ENCODE measurements at regions not wholly inside any gene's neighbourhood (a gene's known extent, or its start where the extent isn't known, plus 50 kb on each side); places are given as distances from the start of the nearest gene placed in this dataset.

DNA sequence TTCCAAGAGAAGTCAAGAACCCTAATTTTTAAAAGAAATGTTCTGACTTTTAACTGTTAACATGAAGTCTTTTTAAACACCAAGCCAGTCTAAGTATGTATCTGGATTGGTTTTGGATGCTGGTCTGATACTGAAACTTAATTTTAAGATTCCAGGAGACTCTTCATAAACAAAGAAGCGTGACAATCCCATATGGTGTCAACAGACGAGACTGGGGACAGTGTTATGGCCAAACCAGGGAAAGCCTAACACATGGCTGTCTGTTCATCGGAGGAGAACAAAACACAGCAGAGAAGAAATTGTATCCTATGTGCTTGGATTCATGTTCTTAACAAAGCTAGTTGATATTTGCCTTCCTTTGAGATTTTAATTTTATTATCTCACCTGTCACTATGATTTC, 80.5 kb upstream of the UPP2 start:
- no peak for TF ChIP-seq CBX2 (IDR thresholded peaks at IDR 0.05; ENCODE audit: borderline replicate concordance, low read depth)
- no peak for TF ChIP-seq HOXA7 (CRISPR knock-in tag; IDR thresholded peaks at IDR 0.05)
- no peak for TF ChIP-seq JUNB (IDR thresholded peaks at IDR 0.05)
- no peak for TF ChIP-seq ZC3H11A (IDR thresholded peaks at IDR 0.05)
- no peak for TF ChIP-seq HOXB13 (CRISPR knock-in tag; IDR thresholded peaks at IDR 0.05; ENCODE audit: low read depth)
- TF ChIP-seq KDM5A (IDR thresholded peaks at IDR 0.05) = no peak
- TF ChIP-seq SREBF2 (IDR thresholded peaks at IDR 0.05) = no peak
- no peak for TF ChIP-seq RFX5 (IDR thresholded peaks at IDR 0.05)
- TF ChIP-seq RCOR1 (IDR thresholded peaks at IDR 0.05; ENCODE audit: low read depth, low read length) = no peak
- TF ChIP-seq, protein P1, sequence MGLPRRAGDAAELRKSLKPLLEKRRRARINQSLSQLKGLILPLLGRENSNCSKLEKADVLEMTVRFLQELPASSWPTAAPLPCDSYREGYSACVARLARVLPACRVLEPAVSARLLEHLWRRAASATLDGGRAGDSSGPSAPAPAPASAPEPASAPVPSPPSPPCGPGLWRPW (IDR thresholded peaks at IDR 0.05) = no peak
- no peak for TF ChIP-seq E2F6 (IDR thresholded peaks at IDR 0.05; ENCODE audit: borderline replicate concordance, low read depth)
- no peak for TF ChIP-seq PHF8 (IDR thresholded peaks at IDR 0.05; ENCODE audit: borderline replicate concordance, low read depth)
- TF ChIP-seq, protein P2, sequence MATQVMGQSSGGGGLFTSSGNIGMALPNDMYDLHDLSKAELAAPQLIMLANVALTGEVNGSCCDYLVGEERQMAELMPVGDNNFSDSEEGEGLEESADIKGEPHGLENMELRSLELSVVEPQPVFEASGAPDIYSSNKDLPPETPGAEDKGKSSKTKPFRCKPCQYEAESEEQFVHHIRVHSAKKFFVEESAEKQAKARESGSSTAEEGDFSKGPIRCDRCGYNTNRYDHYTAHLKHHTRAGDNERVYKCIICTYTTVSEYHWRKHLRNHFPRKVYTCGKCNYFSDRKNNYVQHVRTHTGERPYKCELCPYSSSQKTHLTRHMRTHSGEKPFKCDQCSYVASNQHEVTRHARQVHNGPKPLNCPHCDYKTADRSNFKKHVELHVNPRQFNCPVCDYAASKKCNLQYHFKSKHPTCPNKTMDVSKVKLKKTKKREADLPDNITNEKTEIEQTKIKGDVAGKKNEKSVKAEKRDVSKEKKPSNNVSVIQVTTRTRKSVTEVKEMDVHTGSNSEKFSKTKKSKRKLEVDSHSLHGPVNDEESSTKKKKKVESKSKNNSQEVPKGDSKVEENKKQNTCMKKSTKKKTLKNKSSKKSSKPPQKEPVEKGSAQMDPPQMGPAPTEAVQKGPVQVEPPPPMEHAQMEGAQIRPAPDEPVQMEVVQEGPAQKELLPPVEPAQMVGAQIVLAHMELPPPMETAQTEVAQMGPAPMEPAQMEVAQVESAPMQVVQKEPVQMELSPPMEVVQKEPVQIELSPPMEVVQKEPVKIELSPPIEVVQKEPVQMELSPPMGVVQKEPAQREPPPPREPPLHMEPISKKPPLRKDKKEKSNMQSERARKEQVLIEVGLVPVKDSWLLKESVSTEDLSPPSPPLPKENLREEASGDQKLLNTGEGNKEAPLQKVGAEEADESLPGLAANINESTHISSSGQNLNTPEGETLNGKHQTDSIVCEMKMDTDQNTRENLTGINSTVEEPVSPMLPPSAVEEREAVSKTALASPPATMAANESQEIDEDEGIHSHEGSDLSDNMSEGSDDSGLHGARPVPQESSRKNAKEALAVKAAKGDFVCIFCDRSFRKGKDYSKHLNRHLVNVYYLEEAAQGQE (IDR thresholded peaks at IDR 0.05) = no peak
- no peak for TF ChIP-seq USF2 (IDR thresholded peaks at IDR 0.05)
- DNase-seq (ENCODE audit: low read depth in 1 of 2, low spot score in 1 of 2) = no peak
- no peak for FAIRE-seq
- H3K4me1 ChIP-seq = no peaks in the 10 kb centered on the region
- H3K4me3 ChIP-seq = no peak overlapping the region
- no peak overlapping the region for H3K4me2 ChIP-seq
- no peak for ATAC-seq
- ChIA-PET CTCF (interaction anchor here (0.5 to 13.9 kb wide), 2 partner anchors 712 to 729 kb away, joined by 3 to 254 read pairs; no protein-coding TSS in a partner anchor), POLR2A (no interaction called here)
- no peak overlapping the region for H3K27ac ChIP-seq
- H3K9me3 ChIP-seq = no peaks in the 10 kb centered on the region
- WGBS (ENCODE audit: missing lambda C conversion rate) = 59% methylated on average over 3 of the region's 3 CpGs

GRCh38 chr2:158015428-158016076, 86.1 kb upstream of the UPP2 start:
- Histone ChIP-seq H3K9me3 (no peaks in the 10 kb centered on the region), H3K4me2 (no peak overlapping the region), H3K4me3 (no peak overlapping the region), H3K4me1 (no peaks in the 10 kb centered on the region), H3K27ac (no peak overlapping the region)
- ChIA-PET POLR2A (no interaction called here), CTCF (interaction anchor here (2.4 to 13.9 kb wide), 2 partner anchors 8 to 735 kb away, joined by 8 to 254 read pairs; no protein-coding TSS in a partner anchor)
- no peak for ATAC-seq
- FAIRE-seq = peak; percentile 39
- TF ChIP-seq SMC3 (IDR thresholded peaks at IDR 0.05) = no peak
- TF ChIP-seq, protein P3, sequence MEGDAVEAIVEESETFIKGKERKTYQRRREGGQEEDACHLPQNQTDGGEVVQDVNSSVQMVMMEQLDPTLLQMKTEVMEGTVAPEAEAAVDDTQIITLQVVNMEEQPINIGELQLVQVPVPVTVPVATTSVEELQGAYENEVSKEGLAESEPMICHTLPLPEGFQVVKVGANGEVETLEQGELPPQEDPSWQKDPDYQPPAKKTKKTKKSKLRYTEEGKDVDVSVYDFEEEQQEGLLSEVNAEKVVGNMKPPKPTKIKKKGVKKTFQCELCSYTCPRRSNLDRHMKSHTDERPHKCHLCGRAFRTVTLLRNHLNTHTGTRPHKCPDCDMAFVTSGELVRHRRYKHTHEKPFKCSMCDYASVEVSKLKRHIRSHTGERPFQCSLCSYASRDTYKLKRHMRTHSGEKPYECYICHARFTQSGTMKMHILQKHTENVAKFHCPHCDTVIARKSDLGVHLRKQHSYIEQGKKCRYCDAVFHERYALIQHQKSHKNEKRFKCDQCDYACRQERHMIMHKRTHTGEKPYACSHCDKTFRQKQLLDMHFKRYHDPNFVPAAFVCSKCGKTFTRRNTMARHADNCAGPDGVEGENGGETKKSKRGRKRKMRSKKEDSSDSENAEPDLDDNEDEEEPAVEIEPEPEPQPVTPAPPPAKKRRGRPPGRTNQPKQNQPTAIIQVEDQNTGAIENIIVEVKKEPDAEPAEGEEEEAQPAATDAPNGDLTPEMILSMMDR (IDR thresholded peaks at IDR 0.05) = no peak
- TF ChIP-seq MAZ (IDR thresholded peaks at IDR 0.05; ENCODE audit: borderline replicate concordance, low read depth, low read length) = no peak
- no peak for TF ChIP-seq GATA3 (IDR thresholded peaks at IDR 0.05; ENCODE audit: borderline replicate concordance)
- no peak for TF ChIP-seq PHF8 (IDR thresholded peaks at IDR 0.05; ENCODE audit: borderline replicate concordance, low read depth)
- no peak for TF ChIP-seq MAFK (IDR thresholded peaks at IDR 0.05; ENCODE audit: partially characterized antibody)
- TF ChIP-seq PBX3 (IDR thresholded peaks at IDR 0.05) = no peak
- no peak for TF ChIP-seq ZNF302 (CRISPR knock-in tag; IDR thresholded peaks at IDR 0.05)
- TF ChIP-seq FOSB (CRISPR knock-in tag; IDR thresholded peaks at IDR 0.05) = no peak
- no peak for TF ChIP-seq HOXA7 (CRISPR knock-in tag; IDR thresholded peaks at IDR 0.05)
- TF ChIP-seq POLR2A (IDR thresholded peaks at IDR 0.05; ENCODE audit: low read length) = no peak
- no peak for TF ChIP-seq ESRRA (IDR thresholded peaks at IDR 0.05; ENCODE audit: borderline replicate concordance, low read length)
- TF ChIP-seq, protein P4, sequence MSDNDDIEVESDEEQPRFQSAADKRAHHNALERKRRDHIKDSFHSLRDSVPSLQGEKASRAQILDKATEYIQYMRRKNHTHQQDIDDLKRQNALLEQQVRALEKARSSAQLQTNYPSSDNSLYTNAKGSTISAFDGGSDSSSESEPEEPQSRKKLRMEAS (IDR thresholded peaks at IDR 0.05) = no peak
- TF ChIP-seq HDAC2 (IDR thresholded peaks at IDR 0.05) = no peak
- DNase-seq (ENCODE audit: low read depth in 1 of 2, low spot score in 1 of 2) = no peak
- WGBS (ENCODE audit: missing lambda C conversion rate) = 62% methylated on average over 4 of the region's 4 CpGs
